ENCODE measurements at regions not wholly inside any gene's neighbourhood (a gene's known extent, or its start where the extent isn't known, plus 50 kb on each side); places are given as distances from the start of the nearest gene placed in this dataset.

- TF ChIP-seq CTCF (conservative IDR thresholded peaks at IDR 0.05; ENCODE audit: low read depth, low read length) (no peak), EZH2phosphoT487 (IDR thresholded peaks at IDR 0.05; ENCODE audit: borderline replicate concordance, low read length) (no peak)
Observed at GRCh38 chr4:3391422-3391821, 50.3 kb upstream of the HGFAC start.
